ENCODE measurements at regions not wholly inside any gene's neighbourhood (a gene's known extent, or its start where the extent isn't known, plus 50 kb on each side); places are given as distances from the start of the nearest gene placed in this dataset.
"Not testable (repeated sequence)": the region's sequence is repeated elsewhere in the genome, so short reads cannot be mapped to it uniquely, and the experiment has no call there.

- TF ChIP-seq CTCF (optimal IDR thresholded peaks at IDR 0.05 in 1 of 3, IDR thresholded peaks at IDR 0.05 in 1 of 3, conservative IDR thresholded peaks at IDR 0.05 in 1 of 3; ENCODE audit: extremely low read depth in 1 of 3, insufficient read depth in 2 of 3, low read length in 3 of 3) (no peak), EZH2 (IDR thresholded peaks at IDR 0.05; ENCODE audit: low read length) (no peak)
- H3K4me2 ChIP-seq (ENCODE audit: control insufficient read depth, extremely low read depth, insufficient read depth, low read depth, low read length), result no peak overlapping the region
- H3K4me3 ChIP-seq (ENCODE audit: control insufficient read depth in 2 of 3, extremely low read depth in 1 of 3, insufficient read depth in 2 of 3, low read depth in 1 of 3, low read length in 3 of 3), result no peak overlapping the region
- no peak overlapping the region for H3K27ac ChIP-seq (ENCODE audit: control insufficient read depth, insufficient read depth, low read length)
- no peaks in the 10 kb centered on the region for H3K36me3 ChIP-seq (ENCODE audit: control insufficient read depth in 2 of 2, extremely low read depth in 1 of 2, insufficient read depth in 2 of 2, low read length in 2 of 2)
- no peaks in the 10 kb centered on the region for H4K20me1 ChIP-seq (ENCODE audit: control insufficient read depth, extremely low read depth, insufficient read depth, low read length)
- no peaks in the 10 kb centered on the region for H3K9me1 ChIP-seq (ENCODE audit: control insufficient read depth, extremely low read depth, insufficient read depth, low read length)
- no peaks in the 10 kb centered on the region for H3K79me2 ChIP-seq (ENCODE audit: control insufficient read depth, insufficient read depth, low read length)
- no peaks in the 10 kb centered on the region for H3K4me1 ChIP-seq (ENCODE audit: control insufficient read depth, extremely low read depth, insufficient read depth, low read length)
- FAIRE-seq (no peak), DNase-seq (ENCODE audit: low read depth, low spot score) (no peak)
- H2AFZ ChIP-seq (ENCODE audit: control insufficient read depth, low read length), result no peak overlapping the region
- dilution Hi-C loops (cut with MboI; ENCODE audit: extremely low pct_ligation_motif_present, low sequenced_read_pairs), result no loop called here
- H3K9ac ChIP-seq (ENCODE audit: control insufficient read depth, extremely low read depth, insufficient read depth, low read length), result no peak overlapping the region
- H3K9me3 ChIP-seq (ENCODE audit: control insufficient read depth, low read depth, low read length), result no peaks in the 10 kb centered on the region
- H3K27me3 ChIP-seq (ENCODE audit: control insufficient read depth, extremely low read depth, insufficient read depth, low read length), result no peaks in the 10 kb centered on the region
These were observed 559.2 kb downstream of the TUSC1 start for GRCh38 chr9:25119041-25119440.

GRCh38 chr9:25117791-25118190, 560.5 kb downstream of the TUSC1 start:
- H3K4me1 ChIP-seq (ENCODE audit: control insufficient read depth, extremely low read depth, insufficient read depth, low read length), result no peaks in the 10 kb centered on the region
- no peaks in the 10 kb centered on the region for H4K20me1 ChIP-seq (ENCODE audit: control insufficient read depth, extremely low read depth, insufficient read depth, low read length)
- no peak for DNase-seq (ENCODE audit: low read depth, low spot score)
- dilution Hi-C loops (cut with MboI; ENCODE audit: extremely low pct_ligation_motif_present, low sequenced_read_pairs), result no loop called here
- no peaks in the 10 kb centered on the region for H3K9me3 ChIP-seq (ENCODE audit: control insufficient read depth, low read depth, low read length)
- H3K4me2 ChIP-seq (ENCODE audit: control insufficient read depth, extremely low read depth, insufficient read depth, low read depth, low read length), result no peak overlapping the region
- no peaks in the 10 kb centered on the region for H3K36me3 ChIP-seq (ENCODE audit: control insufficient read depth in 2 of 2, extremely low read depth in 1 of 2, insufficient read depth in 2 of 2, low read length in 2 of 2)
- no peak for TF ChIP-seq EZH2 (IDR thresholded peaks at IDR 0.05; ENCODE audit: low read length)
- TF ChIP-seq CTCF (optimal IDR thresholded peaks at IDR 0.05 in 1 of 3, IDR thresholded peaks at IDR 0.05 in 1 of 3, conservative IDR thresholded peaks at IDR 0.05 in 1 of 3; ENCODE audit: extremely low read depth in 1 of 3, insufficient read depth in 2 of 3, low read length in 3 of 3), result no peak
- FAIRE-seq, result no peak
- H2AFZ ChIP-seq (ENCODE audit: control insufficient read depth, low read length), result no peak overlapping the region
- no peak overlapping the region for H3K4me3 ChIP-seq (ENCODE audit: control insufficient read depth in 2 of 3, extremely low read depth in 1 of 3, insufficient read depth in 2 of 3, low read depth in 1 of 3, low read length in 3 of 3)
- no peak overlapping the region for H3K27ac ChIP-seq (ENCODE audit: control insufficient read depth, insufficient read depth, low read length)
- H3K9ac ChIP-seq (ENCODE audit: control insufficient read depth, extremely low read depth, insufficient read depth, low read length), result no peak overlapping the region
- H3K9me1 ChIP-seq (ENCODE audit: control insufficient read depth, extremely low read depth, insufficient read depth, low read length), result no peaks in the 10 kb centered on the region
- H3K79me2 ChIP-seq (ENCODE audit: control insufficient read depth, insufficient read depth, low read length), result no peaks in the 10 kb centered on the region
- no peaks in the 10 kb centered on the region for H3K27me3 ChIP-seq (ENCODE audit: control insufficient read depth, extremely low read depth, insufficient read depth, low read length)

GRCh38 chr9:25102204-25102603, 556.5 kb upstream of the IZUMO3 start:
- dilution Hi-C loops (cut with MboI; ENCODE audit: extremely low pct_ligation_motif_present, low sequenced_read_pairs); H3K79me2 ChIP-seq (ENCODE audit: control insufficient read depth, insufficient read depth, low read length); H3K9me3 ChIP-seq (ENCODE audit: control insufficient read depth, low read depth, low read length); H2AFZ ChIP-seq (ENCODE audit: control insufficient read depth, low read length); DNase-seq (ENCODE audit: low read depth, low spot score); FAIRE-seq; H3K4me2 ChIP-seq (ENCODE audit: control insufficient read depth, extremely low read depth, insufficient read depth, low read depth, low read length); H3K27ac ChIP-seq (ENCODE audit: control insufficient read depth, insufficient read depth, low read length); H3K9ac ChIP-seq (ENCODE audit: control insufficient read depth, extremely low read depth, insufficient read depth, low read length); H3K9me1 ChIP-seq (ENCODE audit: control insufficient read depth, extremely low read depth, insufficient read depth, low read length); H3K36me3 ChIP-seq (ENCODE audit: control insufficient read depth in 2 of 2, extremely low read depth in 1 of 2, insufficient read depth in 2 of 2, low read length in 2 of 2); H3K4me1 ChIP-seq (ENCODE audit: control insufficient read depth, extremely low read depth, insufficient read depth, low read length); H3K4me3 ChIP-seq (ENCODE audit: control insufficient read depth in 2 of 3, extremely low read depth in 1 of 3, insufficient read depth in 2 of 3, low read depth in 1 of 3, low read length in 3 of 3); H3K27me3 ChIP-seq (ENCODE audit: control insufficient read depth, extremely low read depth, insufficient read depth, low read length); H4K20me1 ChIP-seq (ENCODE audit: control insufficient read depth, extremely low read depth, insufficient read depth, low read length): not testable (repeated sequence)
